SK-N-SH (cell line): ENCODE measurements at regions not wholly inside any gene's neighbourhood (a gene's known extent, or its start where the extent isn't known, plus 50 kb on each side); places are given as distances from the start of the nearest gene placed in this dataset.

Experiments
- CTCF ChIA-PET: fragments of 300-600, 350-600 bp; formaldehyde crosslinking; extraction: SDS; loops from one replicate; lab custom pipeline; 2021; lab: Yijun Ruan, JAX
- POLR2A ChIA-PET: fragments of 350-600 bp; sonication (Branson Sonifier 250); formaldehyde crosslinking; extraction: SDS; loops from one replicate; lab custom pipeline; 2020; ENCODE audit warnings: antibody characterized with exemption, inconsistent platforms; lab: Yijun Ruan, JAX
- DNase-seq: peaks from one replicate; pipeline ENCODE4 v3.0.0; 2012
- H2AFZ ChIP-seq: fragments of 200-600 bp; sonication (generic); 2 replicates; pipeline ENCODE4 v1.8.1; 2016; ENCODE audit warnings: antibody characterized with exemption, mild to moderate bottlenecking, low read depth
- H3F3A ChIP-seq: fragments of 200-600 bp; sonication (generic); replicated peaks from 2 replicates; pipeline ENCODE3; 2016; ENCODE audit warnings: antibody characterized with exemption, mild to moderate bottlenecking; ENCODE audit not compliant: insufficient read depth
- H3K27ac ChIP-seq, 2 experiments: fragments of 200-500 bp in 1 of 2; fragments of 200-600 bp in 1 of 2; sonication (Bioruptor generic) in 1 of 2; sonication (generic), shearing (Covaris generic) in 1 of 2; 2 replicates each; pipeline versions ENCODE4 v1.5.1 to v1.6.1; 2014 to 2016; ENCODE audit warnings: low read depth in 2 of 2, inconsistent platforms in 1 of 2, low read length in 1 of 2, mild to moderate bottlenecking in 1 of 2, mixed read lengths in 1 of 2
- H3K27me3 ChIP-seq: fragments of 200-600 bp; sonication (generic), shearing (Covaris generic); 2 replicates; pipeline ENCODE4 v1.6.1; 2016; ENCODE audit warnings: mixed run types; ENCODE audit not compliant: insufficient read depth
- H3K36me3 ChIP-seq, 2 experiments: fragments of 200-500 bp in 1 of 2; fragments of 200-600 bp in 1 of 2; sonication (Bioruptor generic) in 1 of 2; sonication (generic) in 1 of 2; replicated peaks in 1 of 2; 2 replicates each; pipeline versions ENCODE3 to v1.5.1; 2014 to 2016; ENCODE audit warnings: low read length in 1 of 2, mild to moderate bottlenecking in 1 of 2; ENCODE audit not compliant: insufficient read depth in 2 of 2, control insufficient read depth in 1 of 2
- H3K4me1 ChIP-seq, 2 experiments: fragments of 200-500 bp in 1 of 2; fragments of 200-600 bp in 1 of 2; sonication (Bioruptor generic) in 1 of 2; sonication (generic), shearing (Covaris generic) in 1 of 2; 2 replicates each; pipeline versions ENCODE4 v1.5.1 to v1.6.1; 2014 to 2016; ENCODE audit warnings: low read depth in 1 of 2, low read length in 1 of 2, mixed run types in 1 of 2; ENCODE audit not compliant: insufficient read depth in 2 of 2, control insufficient read depth in 1 of 2
- H3K4me2 ChIP-seq: fragments of 200-600 bp; sonication (generic), shearing (Covaris generic); 2 replicates; pipeline ENCODE4 v1.6.1; 2017; ENCODE audit warnings: mixed run types
- H3K4me3 ChIP-seq, 2 experiments: fragments of 200-500 bp in 1 of 2; fragments of 200-600 bp in 1 of 2; sonication (Bioruptor generic) in 1 of 2; sonication (generic), shearing (Covaris generic) in 1 of 2; 2 replicates each; pipeline versions ENCODE4 v1.5.1 to v1.8.1; 2014 to 2016; ENCODE audit warnings: low read depth in 2 of 2, inconsistent platforms in 1 of 2, low read length in 1 of 2, mild to moderate bottlenecking in 1 of 2, mixed read lengths in 1 of 2, moderate library complexity in 1 of 2
- H3K79me2 ChIP-seq: fragments of 200-600 bp; sonication (generic); 2 replicates; pipeline ENCODE4 v1.8.1; 2017; ENCODE audit warnings: mild to moderate bottlenecking; ENCODE audit not compliant: insufficient read depth
- H3K9ac ChIP-seq: fragments of 200-600 bp; sonication (generic); 2 replicates; pipeline ENCODE4 v1.6.1; 2017; ENCODE audit warnings: mixed run types
- H3K9me2 ChIP-seq: fragments of 200-600 bp; sonication (generic); 2 replicates; pipeline ENCODE4 v1.6.1; 2017; ENCODE audit warnings: mixed run types
- H3K9me3 ChIP-seq: fragments of 200-600 bp; sonication (generic); 2 replicates; pipeline ENCODE4 v1.6.1; 2017; ENCODE audit warnings: mixed run types, mild to moderate bottlenecking, moderate library complexity
- H4K20me1 ChIP-seq: fragments of 200-600 bp; sonication (generic); 2 replicates; pipeline ENCODE4 v1.6.1; 2017; ENCODE audit warnings: mild to moderate bottlenecking, mixed run types; ENCODE audit not compliant: insufficient read depth
- ELF1 ChIP-seq: IDR thresholded peaks from 2 replicates; pipeline ENCODE4 v1.4.0; 2012
- EP300 ChIP-seq, 2 experiments: IDR thresholded peaks; 2 replicates each; pipeline versions ENCODE4 v1.4.0 to v1.6.1; 2012; ENCODE audit warnings: borderline replicate concordance in 1 of 2, low read depth in 1 of 2, low read length in 1 of 2
- FOSL2 ChIP-seq: IDR thresholded peaks from 2 replicates; pipeline ENCODE4 v1.4.0; 2012; ENCODE audit warnings: low read depth, mild to moderate bottlenecking, moderate library complexity, borderline replicate concordance
- FOXJ3 ChIP-seq: sonication (generic); formaldehyde crosslinking; IDR thresholded peaks from 2 replicates; pipeline ENCODE4 v1.5.1; 2020; ENCODE audit warnings: mild to moderate bottlenecking, missing genetic modification reagents
- FOXM1 ChIP-seq: IDR thresholded peaks from 2 replicates; pipeline ENCODE4 v1.4.0; 2012; ENCODE audit warnings: low read depth, mild to moderate bottlenecking
- GABPA ChIP-seq: IDR thresholded peaks from 2 replicates; pipeline ENCODE4 v1.4.0; 2012; ENCODE audit warnings: low read depth, mild to moderate bottlenecking
- GATA2 ChIP-seq: sonication (generic); formaldehyde crosslinking; IDR thresholded peaks from 2 replicates; pipeline ENCODE4 v1.5.0; 2020; ENCODE audit warnings: mild to moderate bottlenecking, missing genetic modification reagents
- NRF1 ChIP-seq: IDR thresholded peaks from 2 replicates; pipeline ENCODE4 v1.6.1; 2012; ENCODE audit warnings: low read depth, mild to moderate bottlenecking, low read length
- RAD21 ChIP-seq: IDR thresholded peaks from 2 replicates; pipeline ENCODE4 v1.6.1; 2012; ENCODE audit warnings: mild to moderate bottlenecking, low read length
- SMC3 ChIP-seq: IDR thresholded peaks from 2 replicates; pipeline ENCODE4 v1.6.1; 2012; ENCODE audit warnings: low read depth, low read length, improper control_type of control experiment
- TAF1 ChIP-seq: IDR thresholded peaks from 2 replicates; pipeline ENCODE4 v1.6.1; 2012; ENCODE audit warnings: low read depth, mild to moderate bottlenecking, low read length, moderate library complexity, borderline replicate concordance
- TCF12 ChIP-seq: IDR thresholded peaks from 2 replicates; pipeline ENCODE4 v1.4.0; 2012
- TEAD4 ChIP-seq: IDR thresholded peaks from 2 replicates; pipeline ENCODE4 v1.4.0; 2012; ENCODE audit warnings: mild to moderate bottlenecking, borderline replicate concordance; ENCODE audit not compliant: insufficient read depth
- YY1 ChIP-seq: IDR thresholded peaks from 2 replicates; pipeline ENCODE4 v1.4.0; 2012; ENCODE audit warnings: low read depth, mild to moderate bottlenecking
- WGBS: methylation state at CpG from one replicate; pipeline ENCODE4 v1.1.6; 2017; ENCODE audit warnings: low lambda C conversion rate; 5-methylcytosine and 5-hydroxymethylcytosine counted together
- TF ChIP-seq, protein P1 (sequence below): fragments of 200-600 bp; sonication (generic); IDR thresholded peaks from 2 replicates; pipeline ENCODE4 v1.6.1; 2017; ENCODE audit warnings: antibody characterized with exemption, mild to moderate bottlenecking, moderate library complexity
- TF ChIP-seq, protein P2 (sequence below): IDR thresholded peaks from 2 replicates; pipeline ENCODE4 v1.4.0; 2012; ENCODE audit warnings: low read depth, borderline replicate concordance
- TF ChIP-seq, protein P3 (sequence below): IDR thresholded peaks from 2 replicates; pipeline ENCODE4; 2012
- TF ChIP-seq, protein P4 (sequence below): IDR thresholded peaks from 2 replicates; pipeline ENCODE4 v1.4.0; 2012; ENCODE audit warnings: low read depth, borderline replicate concordance

DNA sequence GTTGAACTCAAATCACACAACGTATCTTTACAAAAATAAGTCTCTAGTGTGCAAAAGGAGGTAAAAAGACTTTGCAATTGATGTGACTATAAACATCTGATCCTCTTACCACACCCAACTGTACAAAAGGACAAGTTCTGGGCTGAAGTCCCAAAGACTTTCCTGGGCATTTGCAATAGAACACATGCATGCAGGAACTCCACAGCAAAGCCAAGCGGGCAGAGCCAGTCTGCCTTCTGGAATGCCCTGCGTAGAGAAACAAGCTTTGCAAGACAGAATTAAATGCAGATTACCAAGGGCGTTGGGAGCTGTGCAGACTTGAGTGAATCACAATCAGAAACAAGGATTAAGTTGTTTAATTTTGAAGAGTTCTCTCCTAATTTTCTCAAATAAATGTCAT is 208.4 kb upstream of the ZNF521 start:
- DNase-seq, result no peak
- 75% methylated on average over 4 of the region's 4 CpGs for WGBS
- Histone ChIP-seq H3K79me2 (no peaks in the 10 kb centered on the region), H3K27ac (no peak overlapping the region), H3K9ac (no peak overlapping the region), H3K36me3 (no peaks in the 10 kb centered on the region), H3K9me3 (no peaks in the 10 kb centered on the region), H3F3A (no peaks in the 10 kb centered on the region), H3K9me2 (no peaks in the 10 kb centered on the region), H3K27me3 (no peaks in the 10 kb centered on the region), H3K4me1 (no peaks in the 10 kb centered on the region), H4K20me1 (no peaks in the 10 kb centered on the region), H2AFZ (no peak overlapping the region), H3K4me2 (no peak overlapping the region), H3K4me3 (no peak overlapping the region)
- TF ChIP-seq, protein P1, sequence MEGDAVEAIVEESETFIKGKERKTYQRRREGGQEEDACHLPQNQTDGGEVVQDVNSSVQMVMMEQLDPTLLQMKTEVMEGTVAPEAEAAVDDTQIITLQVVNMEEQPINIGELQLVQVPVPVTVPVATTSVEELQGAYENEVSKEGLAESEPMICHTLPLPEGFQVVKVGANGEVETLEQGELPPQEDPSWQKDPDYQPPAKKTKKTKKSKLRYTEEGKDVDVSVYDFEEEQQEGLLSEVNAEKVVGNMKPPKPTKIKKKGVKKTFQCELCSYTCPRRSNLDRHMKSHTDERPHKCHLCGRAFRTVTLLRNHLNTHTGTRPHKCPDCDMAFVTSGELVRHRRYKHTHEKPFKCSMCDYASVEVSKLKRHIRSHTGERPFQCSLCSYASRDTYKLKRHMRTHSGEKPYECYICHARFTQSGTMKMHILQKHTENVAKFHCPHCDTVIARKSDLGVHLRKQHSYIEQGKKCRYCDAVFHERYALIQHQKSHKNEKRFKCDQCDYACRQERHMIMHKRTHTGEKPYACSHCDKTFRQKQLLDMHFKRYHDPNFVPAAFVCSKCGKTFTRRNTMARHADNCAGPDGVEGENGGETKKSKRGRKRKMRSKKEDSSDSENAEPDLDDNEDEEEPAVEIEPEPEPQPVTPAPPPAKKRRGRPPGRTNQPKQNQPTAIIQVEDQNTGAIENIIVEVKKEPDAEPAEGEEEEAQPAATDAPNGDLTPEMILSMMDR, result no peak
- TF ChIP-seq ELF1 (no peak), SMC3 (no peak), TEAD4 (no peak), NRF1 (no peak), EP300 (IDR thresholded peaks at IDR 0.05; ENCODE audit: borderline replicate concordance in 1 of 2, low read depth in 1 of 2, low read length in 1 of 2) (no peak)
- ChIA-PET CTCF (interaction anchor here (0.7 to 1.0 kb wide), 2 partner anchors 71 to 272 kb away, joined by 3 read pairs; no protein-coding TSS in a partner anchor), POLR2A (no interaction called here)

DNA sequence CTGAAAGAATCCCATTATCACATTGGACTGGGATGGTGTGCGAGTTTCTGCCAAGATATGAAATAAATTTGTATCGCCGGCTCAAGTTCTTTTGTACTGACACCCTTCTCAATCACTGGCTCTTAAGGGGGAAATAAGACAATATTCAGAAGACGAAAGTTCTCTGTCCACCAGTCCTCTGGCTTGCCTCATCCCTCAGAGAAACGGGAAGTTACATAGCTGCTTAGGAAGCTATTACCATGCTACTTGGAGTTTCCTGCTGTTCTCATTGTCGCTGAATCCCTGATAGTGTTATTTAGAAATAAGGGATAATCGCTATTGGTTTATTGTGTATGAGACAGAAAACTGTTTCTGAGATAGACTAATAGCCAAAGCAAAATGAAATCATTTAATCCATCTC is 205.0 kb upstream of the ZNF521 start:
- Histone ChIP-seq H3K9me3 (no peaks in the 10 kb centered on the region), H3F3A (no peaks in the 10 kb centered on the region), H3K27ac (no peak overlapping the region), H3K4me3 (no peak overlapping the region), H2AFZ (no peak overlapping the region), H3K9ac (no peak overlapping the region), H3K27me3 (no peaks in the 10 kb centered on the region), H3K4me1 (no peaks in the 10 kb centered on the region), H4K20me1 (no peaks in the 10 kb centered on the region), H3K79me2 (no peaks in the 10 kb centered on the region), H3K9me2 (no peaks in the 10 kb centered on the region), H3K36me3 (no peaks in the 10 kb centered on the region), H3K4me2 (no peak overlapping the region)
- POLR2A ChIA-PET, result no interaction called here
- WGBS, result 75% methylated on average over 7 of the region's 7 CpGs
- DNase-seq, result no peak
- CTCF ChIA-PET, result no interaction called here
- no peak for TF ChIP-seq RAD21

DNA sequence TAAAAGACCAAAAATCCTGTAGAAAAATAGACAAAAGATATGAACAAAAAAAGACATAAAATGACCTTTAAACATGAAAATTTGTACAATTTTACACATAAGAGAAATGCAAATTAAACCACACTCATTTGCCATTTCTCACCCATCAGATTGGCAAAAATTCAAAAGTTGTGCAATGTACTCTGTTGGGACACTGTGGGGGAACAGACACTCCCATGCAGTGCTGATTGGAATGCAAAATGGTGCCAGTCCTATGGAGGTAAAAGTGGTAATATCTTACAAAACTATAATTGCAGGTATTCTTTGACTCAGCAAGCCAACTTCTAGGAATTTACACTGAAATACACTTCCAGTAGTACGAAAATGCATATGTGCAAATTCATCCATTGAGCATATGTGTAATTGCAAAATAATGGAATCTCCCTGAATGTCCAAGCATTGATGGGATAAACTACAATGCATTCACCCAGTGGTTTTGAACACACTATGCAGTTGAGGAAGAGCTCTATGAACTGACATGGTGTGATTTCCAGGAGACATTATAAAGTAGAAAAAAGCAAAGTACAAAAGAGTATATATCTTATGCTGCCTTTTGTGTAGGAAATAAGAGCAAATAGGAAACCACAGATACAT is 201.8 kb upstream of the ZNF521 start:
- Histone ChIP-seq H3K27me3 (no peaks in the 10 kb centered on the region), H3K36me3 (no peaks in the 10 kb centered on the region), H4K20me1 (no peaks in the 10 kb centered on the region), H3K27ac (no peak overlapping the region), H3K4me2 (no peak overlapping the region), H3K4me3 (no peak overlapping the region), H3K9me2 (0 out of 2 replicates have a peak, but pooled peaks cover 3% of the 10 kb centered on the region), H3F3A (no peaks in the 10 kb centered on the region), H2AFZ (no peak overlapping the region), H3K9me3 (no peaks in the 10 kb centered on the region), H3K79me2 (no peaks in the 10 kb centered on the region), H3K9ac (no peak overlapping the region), H3K4me1 (no peaks in the 10 kb centered on the region)
- ChIA-PET POLR2A (no interaction called here), CTCF (no interaction called here)
- DNase-seq, result no peak
- 61% methylated on average over 1 of the region's 1 CpG for WGBS
- no peak for TF ChIP-seq GABPA
- no peak for TF ChIP-seq GATA2 (CRISPR knock-in tag)
- no peak for TF ChIP-seq FOXM1
- no peak for TF ChIP-seq SMC3
- TF ChIP-seq, protein P2, sequence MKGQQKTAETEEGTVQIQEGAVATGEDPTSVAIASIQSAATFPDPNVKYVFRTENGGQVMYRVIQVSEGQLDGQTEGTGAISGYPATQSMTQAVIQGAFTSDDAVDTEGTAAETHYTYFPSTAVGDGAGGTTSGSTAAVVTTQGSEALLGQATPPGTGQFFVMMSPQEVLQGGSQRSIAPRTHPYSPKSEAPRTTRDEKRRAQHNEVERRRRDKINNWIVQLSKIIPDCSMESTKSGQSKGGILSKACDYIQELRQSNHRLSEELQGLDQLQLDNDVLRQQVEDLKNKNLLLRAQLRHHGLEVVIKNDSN, result no peak
- TF ChIP-seq TAF1, result no peak
- TF ChIP-seq FOSL2, result no peak
- no peak for TF ChIP-seq YY1
- TF ChIP-seq TCF12, result no peak
- TF ChIP-seq, protein P3, sequence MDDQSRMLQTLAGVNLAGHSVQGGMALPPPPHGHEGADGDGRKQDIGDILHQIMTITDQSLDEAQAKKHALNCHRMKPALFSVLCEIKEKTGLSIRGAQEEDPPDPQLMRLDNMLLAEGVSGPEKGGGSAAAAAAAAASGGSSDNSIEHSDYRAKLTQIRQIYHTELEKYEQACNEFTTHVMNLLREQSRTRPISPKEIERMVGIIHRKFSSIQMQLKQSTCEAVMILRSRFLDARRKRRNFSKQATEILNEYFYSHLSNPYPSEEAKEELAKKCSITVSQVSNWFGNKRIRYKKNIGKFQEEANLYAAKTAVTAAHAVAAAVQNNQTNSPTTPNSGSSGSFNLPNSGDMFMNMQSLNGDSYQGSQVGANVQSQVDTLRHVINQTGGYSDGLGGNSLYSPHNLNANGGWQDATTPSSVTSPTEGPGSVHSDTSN, result no peak
- no peak for TF ChIP-seq TEAD4
- TF ChIP-seq FOXJ3, result no peak
- TF ChIP-seq, protein P4, sequence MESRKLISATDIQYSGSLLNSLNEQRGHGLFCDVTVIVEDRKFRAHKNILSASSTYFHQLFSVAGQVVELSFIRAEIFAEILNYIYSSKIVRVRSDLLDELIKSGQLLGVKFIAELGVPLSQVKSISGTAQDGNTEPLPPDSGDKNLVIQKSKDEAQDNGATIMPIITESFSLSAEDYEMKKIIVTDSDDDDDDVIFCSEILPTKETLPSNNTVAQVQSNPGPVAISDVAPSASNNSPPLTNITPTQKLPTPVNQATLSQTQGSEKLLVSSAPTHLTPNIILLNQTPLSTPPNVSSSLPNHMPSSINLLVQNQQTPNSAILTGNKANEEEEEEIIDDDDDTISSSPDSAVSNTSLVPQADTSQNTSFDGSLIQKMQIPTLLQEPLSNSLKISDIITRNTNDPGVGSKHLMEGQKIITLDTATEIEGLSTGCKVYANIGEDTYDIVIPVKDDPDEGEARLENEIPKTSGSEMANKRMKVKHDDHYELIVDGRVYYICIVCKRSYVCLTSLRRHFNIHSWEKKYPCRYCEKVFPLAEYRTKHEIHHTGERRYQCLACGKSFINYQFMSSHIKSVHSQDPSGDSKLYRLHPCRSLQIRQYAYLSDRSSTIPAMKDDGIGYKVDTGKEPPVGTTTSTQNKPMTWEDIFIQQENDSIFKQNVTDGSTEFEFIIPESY, result no peak
